ENCODE measurements at regions not wholly inside any gene's neighbourhood (a gene's known extent, or its start where the extent isn't known, plus 50 kb on each side); places are given as distances from the start of the nearest gene placed in this dataset.

DNA sequence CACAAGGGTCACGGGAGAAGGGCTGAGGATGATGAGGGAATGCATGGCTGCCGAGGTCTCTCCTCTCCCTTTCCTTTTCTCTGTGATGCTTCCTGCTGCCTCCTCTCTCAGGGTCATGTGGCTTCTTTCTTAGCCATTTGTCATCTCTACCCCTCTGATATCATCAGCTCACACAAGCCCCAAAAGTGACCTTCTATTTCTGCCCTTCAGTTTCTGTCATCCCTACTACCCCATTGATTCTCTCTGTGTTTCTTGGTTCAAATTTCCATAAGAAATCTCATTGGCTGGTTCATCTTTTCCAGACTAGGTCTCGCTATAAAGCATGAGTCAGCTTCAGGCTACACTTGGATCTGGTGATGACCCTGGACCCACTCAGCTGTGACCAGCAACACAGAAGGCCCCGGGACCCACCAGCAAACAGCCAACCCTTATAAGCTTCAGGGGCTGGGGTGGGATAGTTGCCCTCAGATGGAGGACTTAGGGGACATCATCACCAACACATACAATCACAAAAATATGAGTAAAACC, 284.3 kb downstream of the SKAP2 start:
- no peak overlapping the region for H3K4me3 ChIP-seq (replicated peaks; ENCODE audit: low read depth, low read length)
- no peak for DNase-seq (ENCODE audit: extremely low read depth, low read depth)

DNA sequence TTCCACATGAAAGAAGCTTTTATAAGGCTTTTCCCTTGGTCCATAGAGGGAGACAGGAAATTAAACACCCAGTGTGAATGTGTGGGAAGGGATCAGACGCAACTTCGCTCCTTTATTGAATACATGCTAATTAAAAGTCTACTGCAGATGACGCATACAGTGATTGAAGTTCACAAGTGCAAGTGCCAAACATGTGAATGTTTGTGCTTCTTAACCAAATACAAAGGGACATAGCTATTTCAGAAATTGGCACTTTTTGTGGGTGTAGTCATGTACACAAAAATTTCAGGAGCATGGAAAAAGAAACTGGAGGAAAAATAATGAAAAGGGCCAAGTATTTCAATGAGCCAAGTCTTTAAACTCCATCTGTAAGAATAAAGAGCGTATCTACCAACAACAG, 283.7 kb downstream of the SKAP2 start:
- TF ChIP-seq, protein P1, sequence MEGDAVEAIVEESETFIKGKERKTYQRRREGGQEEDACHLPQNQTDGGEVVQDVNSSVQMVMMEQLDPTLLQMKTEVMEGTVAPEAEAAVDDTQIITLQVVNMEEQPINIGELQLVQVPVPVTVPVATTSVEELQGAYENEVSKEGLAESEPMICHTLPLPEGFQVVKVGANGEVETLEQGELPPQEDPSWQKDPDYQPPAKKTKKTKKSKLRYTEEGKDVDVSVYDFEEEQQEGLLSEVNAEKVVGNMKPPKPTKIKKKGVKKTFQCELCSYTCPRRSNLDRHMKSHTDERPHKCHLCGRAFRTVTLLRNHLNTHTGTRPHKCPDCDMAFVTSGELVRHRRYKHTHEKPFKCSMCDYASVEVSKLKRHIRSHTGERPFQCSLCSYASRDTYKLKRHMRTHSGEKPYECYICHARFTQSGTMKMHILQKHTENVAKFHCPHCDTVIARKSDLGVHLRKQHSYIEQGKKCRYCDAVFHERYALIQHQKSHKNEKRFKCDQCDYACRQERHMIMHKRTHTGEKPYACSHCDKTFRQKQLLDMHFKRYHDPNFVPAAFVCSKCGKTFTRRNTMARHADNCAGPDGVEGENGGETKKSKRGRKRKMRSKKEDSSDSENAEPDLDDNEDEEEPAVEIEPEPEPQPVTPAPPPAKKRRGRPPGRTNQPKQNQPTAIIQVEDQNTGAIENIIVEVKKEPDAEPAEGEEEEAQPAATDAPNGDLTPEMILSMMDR (IDR thresholded peaks at IDR 0.05; ENCODE audit: low read depth, low read length, missing control alignments): no peak
- H3K4me3 ChIP-seq (replicated peaks; ENCODE audit: low read depth, low read length): no peak overlapping the region
- no peak for DNase-seq (ENCODE audit: extremely low read depth, low read depth)

More for the DNA sequence above, 284.3 kb downstream of the SKAP2 start:
- TF ChIP-seq, protein P1 (IDR thresholded peaks at IDR 0.05; ENCODE audit: low read depth, low read length, missing control alignments): no peak

DNA sequence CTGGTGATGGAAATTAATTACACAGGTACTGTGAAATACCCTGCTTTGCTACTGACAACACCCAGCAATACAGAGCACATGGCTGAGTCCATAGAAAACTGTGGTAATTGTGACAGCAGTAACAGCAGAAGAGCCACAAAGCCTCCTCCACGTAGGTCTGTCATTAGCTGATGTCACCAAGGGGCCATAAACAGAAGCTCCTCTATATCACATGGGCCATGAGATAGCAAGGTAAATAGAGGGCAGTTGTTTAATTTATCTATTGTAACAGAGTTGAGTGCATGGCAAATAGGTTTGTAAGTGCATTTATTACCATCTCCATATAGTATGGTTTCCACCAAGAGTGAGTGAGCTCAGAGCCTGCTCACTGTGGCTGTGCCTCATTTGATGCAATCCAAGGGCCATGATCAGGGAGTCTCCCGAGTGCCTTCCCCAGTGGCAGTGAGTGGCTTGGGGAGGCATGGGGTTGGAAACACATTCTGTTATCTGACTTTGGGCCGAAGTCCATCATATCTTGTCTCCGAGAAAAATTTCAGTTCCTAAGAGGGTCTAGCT, 281.2 kb downstream of the SKAP2 start:
- TF ChIP-seq, protein P1 (IDR thresholded peaks at IDR 0.05; ENCODE audit: low read depth, low read length, missing control alignments): no peak
- DNase-seq (ENCODE audit: extremely low read depth, low read depth): no peak
- H3K4me3 ChIP-seq (replicated peaks; ENCODE audit: low read depth, low read length): no peak overlapping the region

DNA sequence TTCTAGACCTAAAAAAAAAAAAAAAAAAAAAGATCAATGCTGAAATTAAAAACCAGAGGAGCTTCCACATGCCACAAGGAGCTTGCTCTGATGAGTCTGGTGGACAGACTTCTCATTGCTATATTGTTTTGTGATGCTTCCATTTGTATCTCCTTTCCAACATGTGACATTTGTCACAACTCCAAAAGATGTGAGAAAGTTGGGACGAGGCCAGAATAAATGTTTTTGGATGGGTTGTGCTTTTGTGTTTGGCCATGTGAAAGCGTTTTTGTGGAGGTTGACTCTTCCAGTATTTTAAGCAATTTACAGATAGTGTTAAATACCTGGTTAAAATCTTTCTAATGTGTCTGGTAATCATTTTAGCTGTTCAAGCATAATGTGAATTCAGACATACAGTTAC, 280.1 kb downstream of the SKAP2 start:
- DNase-seq (ENCODE audit: extremely low read depth, low read depth): no peak
- TF ChIP-seq, protein P1 (IDR thresholded peaks at IDR 0.05; ENCODE audit: low read depth, low read length, missing control alignments): no peak
- H3K4me3 ChIP-seq (replicated peaks; ENCODE audit: low read depth, low read length): no peak overlapping the region

DNA sequence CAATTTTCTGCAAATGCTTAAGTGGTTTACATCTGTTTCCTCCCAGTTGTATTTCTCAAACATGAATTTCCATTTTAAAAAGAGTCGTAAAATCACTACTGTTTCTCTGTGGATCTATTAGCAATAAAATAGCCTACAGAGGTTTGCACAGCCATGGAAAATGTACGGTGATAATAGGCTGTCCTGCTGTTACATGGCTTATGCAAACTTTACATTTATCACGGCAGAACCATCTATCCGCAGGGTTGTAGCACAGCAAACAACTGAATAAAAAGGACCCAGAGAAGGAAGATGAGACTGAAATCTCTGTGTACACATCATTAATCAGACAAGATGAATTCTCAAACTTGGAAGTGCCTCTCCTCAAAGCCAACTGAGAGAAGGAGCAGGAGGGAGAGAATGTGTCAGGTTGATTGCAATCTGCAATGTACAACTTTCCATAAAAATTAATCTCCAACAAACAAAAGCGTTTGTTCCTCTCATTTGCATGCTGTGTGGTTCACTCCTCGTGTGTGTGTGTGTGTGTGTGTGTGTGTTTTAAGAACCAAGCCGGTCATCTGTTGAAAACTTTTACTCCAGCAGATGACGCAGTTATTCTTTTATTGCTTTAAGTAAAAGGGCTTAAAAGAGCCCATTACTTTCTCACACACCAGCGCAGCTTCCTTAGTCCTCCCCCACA, 279.3 kb downstream of the SKAP2 start:
- TF ChIP-seq, protein P1 (IDR thresholded peaks at IDR 0.05; ENCODE audit: low read depth, low read length, missing control alignments): no peak
- no peak for DNase-seq (ENCODE audit: extremely low read depth, low read depth)

DNA sequence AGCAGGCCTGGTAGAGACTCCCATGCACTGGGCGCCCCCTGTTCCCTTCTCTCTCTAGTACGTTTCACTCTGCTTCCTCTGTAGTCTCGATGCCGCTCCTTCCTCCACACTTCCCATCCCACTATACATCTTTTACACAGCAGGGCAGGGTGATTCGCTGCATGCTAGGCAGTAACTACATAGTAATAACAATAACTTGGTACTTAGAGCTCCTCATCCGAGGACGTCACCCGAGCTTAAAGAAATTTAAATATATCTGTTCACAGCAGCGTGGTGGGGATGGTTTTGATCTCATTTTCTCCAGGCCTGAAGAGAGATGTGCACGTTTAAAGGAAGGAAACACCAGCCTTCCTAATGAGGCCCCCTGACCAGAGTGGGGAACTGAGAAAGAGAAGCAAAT, 276.9 kb downstream of the SKAP2 start:
- no peak overlapping the region for H3K4me3 ChIP-seq (replicated peaks; ENCODE audit: low read depth, low read length)
- TF ChIP-seq, protein P1 (IDR thresholded peaks at IDR 0.05; ENCODE audit: low read depth, low read length, missing control alignments): no peak
- no peak for DNase-seq (ENCODE audit: extremely low read depth, low read depth)

More for the DNA sequence above, 279.3 kb downstream of the SKAP2 start:
- H3K4me3 ChIP-seq (replicated peaks; ENCODE audit: low read depth, low read length): no peak overlapping the region
